ENCODE measurements at regions not wholly inside any gene's neighbourhood (a gene's known extent, or its start where the extent isn't known, plus 50 kb on each side); places are given as distances from the start of the nearest gene placed in this dataset.

DNA sequence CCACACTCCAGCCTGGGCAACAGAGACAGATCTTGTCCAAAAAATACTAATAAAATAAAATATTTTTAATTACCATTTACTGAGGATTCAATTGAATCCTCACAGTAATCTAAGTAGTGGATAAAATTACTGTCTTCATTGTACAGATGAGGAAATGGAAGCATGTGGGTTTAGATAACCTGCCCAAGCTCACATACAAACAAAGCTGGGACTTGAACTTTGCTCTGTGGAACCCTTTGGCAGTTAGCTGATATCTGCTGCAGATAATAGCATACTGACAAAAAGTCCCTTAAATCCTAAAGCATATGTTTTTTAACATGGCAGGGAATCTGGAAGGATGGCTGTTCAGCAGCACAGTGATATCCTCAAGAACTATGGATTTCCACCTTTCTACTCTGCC is 130.9 kb upstream of the MROH9 start:
- ChIA-PET CTCF (no interaction called here), RAD21 (ENCODE audit: unreplicated experiment) (no interaction called here), SMC1A (ENCODE audit: uncharacterized antibody, unreplicated experiment) (no interaction called here), POLR2A (no interaction called here)
- intact Hi-C loops (cut with micrococcal nuclease; ENCODE audit: unreplicated experiment): no loop called here
- Histone ChIP-seq H3K36me3 (ENCODE audit: control insufficient read depth in 2 of 2, insufficient read depth in 2 of 2, low read length in 1 of 2) (no peaks in the 10 kb centered on the region), H3K79me2 (ENCODE audit: control insufficient read depth, insufficient read depth, low read length) (no peaks in the 10 kb centered on the region), H3K4me3 (no peak overlapping the region), H3K4me2 (ENCODE audit: control insufficient read depth, insufficient read depth) (no peak overlapping the region), H3K4me1 (ENCODE audit: control insufficient read depth, insufficient read depth, low read length) (no peaks in the 10 kb centered on the region), H3K27ac (ENCODE audit: control insufficient read depth, insufficient read depth) (no peak overlapping the region), H3K9ac (ENCODE audit: control insufficient read depth, insufficient read depth, low read length) (no peak overlapping the region), H3K9me3 (replicated peaks; ENCODE audit: control insufficient read depth, insufficient read depth, low read length) (no peaks in the 10 kb centered on the region), H3K27me3 (replicated peaks in 1 of 2; ENCODE audit: control insufficient read depth in 2 of 2, insufficient read depth in 2 of 2, low read length in 1 of 2) (no peaks in the 10 kb centered on the region), H2AFZ (ENCODE audit: control insufficient read depth, low read depth, low read length) (no peak overlapping the region), H4K20me1 (ENCODE audit: control insufficient read depth, insufficient read depth) (no peaks in the 10 kb centered on the region)
- FAIRE-seq (no peak), DNase-seq (ENCODE audit: low read depth, low spot score) (no peak), ATAC-seq (no peak)
- no TSS peak for BruUV-seq (replicated peaks)
- in situ Hi-C loops (cut with MboI): no loop called here
- TF ChIP-seq EED (IDR thresholded peaks at IDR 0.05; ENCODE audit: low read depth) (no peak), SMARCA5 (IDR thresholded peaks at IDR 0.05) (no peak), MTA2 (IDR thresholded peaks at IDR 0.05; ENCODE audit: low read depth) (no peak), PAX8 (IDR thresholded peaks at IDR 0.05) (no peak), GABPA (IDR thresholded peaks at IDR 0.05; ENCODE audit: low read depth) (no peak), NR2C2 (IDR thresholded peaks at IDR 0.05; ENCODE audit: borderline replicate concordance, control insufficient read depth, insufficient read length, low read depth) (no peak), FOS (IDR thresholded peaks at IDR 0.05; ENCODE audit: borderline replicate concordance, extremely low read depth, insufficient read length) (no peak), SREBF1 (IDR thresholded peaks at IDR 0.05; ENCODE audit: low read length) (no peak), ATF7 (IDR thresholded peaks at IDR 0.05; ENCODE audit: low read depth) (no peak), MEF2A (IDR thresholded peaks at IDR 0.05; ENCODE audit: insufficient read depth, low read depth, low read length) (no peak), ZBED1 (IDR thresholded peaks at IDR 0.05; ENCODE audit: borderline replicate concordance) (no peak), EGR1 (IDR thresholded peaks at IDR 0.05; ENCODE audit: borderline replicate concordance in 1 of 2, low read depth in 2 of 2, low read length in 2 of 2) (no peak), FOXM1 (IDR thresholded peaks at IDR 0.05; ENCODE audit: low read depth, low read length) (no peak), ZNF24 (IDR thresholded peaks at IDR 0.05) (no peak), NFYB (IDR thresholded peaks at IDR 0.05; ENCODE audit: insufficient read depth, low read depth, low read length) (no peak), CHD1 (IDR thresholded peaks at IDR 0.05; ENCODE audit: low read depth, low read length) (no peak)
- TF ChIP-seq, protein P1, sequence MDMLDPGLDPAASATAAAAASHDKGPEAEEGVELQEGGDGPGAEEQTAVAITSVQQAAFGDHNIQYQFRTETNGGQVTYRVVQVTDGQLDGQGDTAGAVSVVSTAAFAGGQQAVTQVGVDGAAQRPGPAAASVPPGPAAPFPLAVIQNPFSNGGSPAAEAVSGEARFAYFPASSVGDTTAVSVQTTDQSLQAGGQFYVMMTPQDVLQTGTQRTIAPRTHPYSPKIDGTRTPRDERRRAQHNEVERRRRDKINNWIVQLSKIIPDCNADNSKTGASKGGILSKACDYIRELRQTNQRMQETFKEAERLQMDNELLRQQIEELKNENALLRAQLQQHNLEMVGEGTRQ (IDR thresholded peaks at IDR 0.05; ENCODE audit: borderline replicate concordance, low read depth, low read length): no peak
- TF ChIP-seq, protein P2, sequence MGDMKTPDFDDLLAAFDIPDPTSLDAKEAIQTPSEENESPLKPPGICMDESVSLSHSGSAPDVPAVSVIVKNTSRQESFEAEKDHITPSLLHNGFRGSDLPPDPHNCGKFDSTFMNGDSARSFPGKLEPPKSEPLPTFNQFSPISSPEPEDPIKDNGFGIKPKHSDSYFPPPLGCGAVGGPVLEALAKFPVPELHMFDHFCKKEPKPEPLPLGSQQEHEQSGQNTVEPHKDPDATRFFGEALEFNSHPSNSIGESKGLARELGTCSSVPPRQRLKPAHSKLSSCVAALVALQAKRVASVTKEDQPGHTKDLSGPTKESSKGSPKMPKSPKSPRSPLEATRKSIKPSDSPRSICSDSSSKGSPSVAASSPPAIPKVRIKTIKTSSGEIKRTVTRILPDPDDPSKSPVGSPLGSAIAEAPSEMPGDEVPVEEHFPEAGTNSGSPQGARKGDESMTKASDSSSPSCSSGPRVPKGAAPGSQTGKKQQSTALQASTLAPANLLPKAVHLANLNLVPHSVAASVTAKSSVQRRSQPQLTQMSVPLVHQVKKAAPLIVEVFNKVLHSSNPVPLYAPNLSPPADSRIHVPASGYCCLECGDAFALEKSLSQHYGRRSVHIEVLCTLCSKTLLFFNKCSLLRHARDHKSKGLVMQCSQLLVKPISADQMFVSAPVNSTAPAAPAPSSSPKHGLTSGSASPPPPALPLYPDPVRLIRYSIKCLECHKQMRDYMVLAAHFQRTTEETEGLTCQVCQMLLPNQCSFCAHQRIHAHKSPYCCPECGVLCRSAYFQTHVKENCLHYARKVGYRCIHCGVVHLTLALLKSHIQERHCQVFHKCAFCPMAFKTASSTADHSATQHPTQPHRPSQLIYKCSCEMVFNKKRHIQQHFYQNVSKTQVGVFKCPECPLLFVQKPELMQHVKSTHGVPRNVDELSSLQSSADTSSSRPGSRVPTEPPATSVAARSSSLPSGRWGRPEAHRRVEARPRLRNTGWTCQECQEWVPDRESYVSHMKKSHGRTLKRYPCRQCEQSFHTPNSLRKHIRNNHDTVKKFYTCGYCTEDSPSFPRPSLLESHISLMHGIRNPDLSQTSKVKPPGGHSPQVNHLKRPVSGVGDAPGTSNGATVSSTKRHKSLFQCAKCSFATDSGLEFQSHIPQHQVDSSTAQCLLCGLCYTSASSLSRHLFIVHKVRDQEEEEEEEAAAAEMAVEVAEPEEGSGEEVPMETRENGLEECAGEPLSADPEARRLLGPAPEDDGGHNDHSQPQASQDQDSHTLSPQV (IDR thresholded peaks at IDR 0.05): no peak
